SKM-1 treated with dmso at 0.1 percent for 144 hours (cell line): ENCODE measurements at regions not wholly inside any gene's neighbourhood (a gene's known extent, or its start where the extent isn't known, plus 50 kb on each side); places are given as distances from the start of the nearest gene placed in this dataset.

Experiments
- DNase-seq: peaks from one replicate; lab custom pipeline; 2025; ENCODE audit not compliant: unreplicated experiment; lab: John Stamatoyannopoulos, UW

DNA sequence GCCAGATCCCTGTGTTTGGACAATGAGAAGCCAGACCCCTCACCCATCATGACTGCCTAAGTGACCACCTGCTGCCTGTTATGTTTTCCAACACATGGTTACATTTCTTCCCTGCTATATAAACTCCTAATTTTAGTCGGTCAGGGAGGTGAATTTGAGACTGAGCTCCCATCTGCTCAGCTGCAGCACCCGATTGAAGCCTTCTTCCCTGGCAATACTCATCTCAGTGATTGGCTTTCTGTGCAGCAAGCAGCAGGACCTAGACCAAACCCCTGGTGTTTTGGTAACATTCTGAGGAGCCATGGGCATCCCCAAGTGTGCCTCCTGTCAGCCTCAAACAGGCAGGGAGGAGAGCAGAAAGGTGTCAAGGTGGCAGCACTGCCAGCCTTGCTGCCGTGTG lies 141.2 kb downstream of the CD8B2 start:
- no peak for DNase-seq

DNA sequence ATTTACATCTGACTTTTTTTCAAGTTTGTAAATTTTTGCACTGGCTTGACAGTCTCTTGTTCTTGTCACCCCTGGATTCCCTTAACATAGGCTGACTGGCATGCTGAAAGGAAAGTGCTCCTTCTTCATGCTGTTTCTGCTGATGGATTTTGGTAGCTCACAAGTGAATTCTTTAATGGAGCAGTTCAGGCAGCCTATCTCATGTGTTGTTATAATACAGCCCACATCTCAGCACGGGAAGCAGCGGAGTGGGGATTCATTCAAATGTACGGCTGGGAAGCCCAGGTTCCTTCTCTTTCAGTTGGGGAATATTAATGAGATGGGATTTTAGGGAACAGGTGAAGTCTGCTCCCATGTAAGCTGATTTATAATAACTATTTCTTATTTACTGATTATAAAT lies 142.8 kb downstream of the CD8B2 start:
- no peak for DNase-seq

DNA sequence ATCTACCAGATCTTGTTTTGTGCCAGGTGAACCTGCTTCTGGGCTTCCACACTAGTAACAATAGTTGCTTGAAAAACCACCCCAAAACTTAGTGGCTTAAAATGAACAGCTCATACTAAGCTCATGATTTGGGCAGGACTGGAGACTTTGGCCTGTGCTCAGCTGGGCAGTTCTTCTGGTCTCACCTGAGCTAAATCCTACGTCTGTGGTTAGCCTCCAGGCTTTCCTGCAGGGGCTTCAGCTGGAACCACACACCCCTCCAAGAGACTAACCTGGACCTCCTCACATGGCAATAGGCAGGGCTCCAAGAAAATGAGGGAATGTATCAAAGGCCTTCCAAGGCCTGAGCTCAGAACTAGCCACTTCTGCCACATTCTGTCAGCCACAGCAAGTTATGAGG lies 144.1 kb downstream of the CD8B2 start:
- no peak for DNase-seq

DNA sequence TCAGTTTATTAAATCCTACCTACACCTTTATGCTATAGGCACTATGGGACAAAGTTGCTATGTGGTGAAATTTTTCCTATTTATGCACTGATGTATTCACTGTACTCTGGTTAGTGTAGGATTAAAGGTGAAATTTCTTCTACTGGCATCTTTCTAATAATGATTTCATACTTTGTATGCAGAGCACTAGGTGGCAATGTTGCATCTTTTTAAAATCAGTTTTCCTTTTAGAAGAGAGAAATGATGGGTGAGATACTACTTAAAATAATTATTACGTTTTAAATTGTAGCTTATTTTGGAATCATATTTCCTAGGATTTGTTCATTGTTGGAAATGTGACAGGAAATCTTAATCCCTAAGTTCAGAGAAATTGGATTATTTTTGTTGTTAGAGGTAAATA lies 150.9 kb downstream of the CD8B2 start:
- DNase-seq, result peak; percentile 10

DNA sequence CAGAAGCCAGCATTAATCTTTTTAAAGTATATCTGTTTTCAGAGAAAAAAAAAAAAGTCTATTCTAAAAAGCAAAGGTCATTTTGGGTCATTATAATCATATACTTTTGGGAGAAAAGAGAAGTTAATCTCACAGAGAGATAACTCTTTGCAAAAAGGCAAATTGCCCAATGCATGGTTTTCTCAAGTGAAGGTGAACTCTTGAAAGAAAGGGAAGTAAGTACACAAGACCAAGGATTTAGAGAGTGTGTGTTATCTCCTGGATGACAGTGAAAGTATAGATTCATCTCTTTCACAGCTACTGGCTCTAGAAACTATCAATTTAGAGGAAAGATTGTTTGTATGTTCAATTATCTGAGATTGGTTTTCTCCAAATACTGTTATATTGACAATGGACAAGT lies 151.4 kb downstream of the CD8B2 start:
- DNase-seq, result peak; percentile 87

DNA sequence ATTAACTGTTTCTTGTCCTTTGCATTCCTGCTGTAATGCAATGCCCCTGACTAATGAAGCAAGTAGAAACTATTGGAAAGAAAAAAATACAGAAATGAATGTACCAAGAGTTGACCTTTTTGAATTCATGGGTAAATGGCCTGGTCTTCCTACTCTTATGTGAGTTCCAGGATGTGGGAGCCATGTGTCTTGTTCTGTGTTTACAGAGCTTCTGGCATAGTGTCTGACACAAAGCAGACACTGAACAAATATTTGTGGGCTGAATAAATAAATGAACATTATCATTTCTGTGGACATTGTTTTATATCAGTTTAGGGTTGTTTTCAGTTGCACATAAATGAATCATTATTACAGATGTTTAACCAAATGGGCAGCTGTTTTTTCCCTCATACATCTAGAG lies 155.5 kb downstream of the CD8B2 start:
- DNase-seq, result no peak

DNA sequence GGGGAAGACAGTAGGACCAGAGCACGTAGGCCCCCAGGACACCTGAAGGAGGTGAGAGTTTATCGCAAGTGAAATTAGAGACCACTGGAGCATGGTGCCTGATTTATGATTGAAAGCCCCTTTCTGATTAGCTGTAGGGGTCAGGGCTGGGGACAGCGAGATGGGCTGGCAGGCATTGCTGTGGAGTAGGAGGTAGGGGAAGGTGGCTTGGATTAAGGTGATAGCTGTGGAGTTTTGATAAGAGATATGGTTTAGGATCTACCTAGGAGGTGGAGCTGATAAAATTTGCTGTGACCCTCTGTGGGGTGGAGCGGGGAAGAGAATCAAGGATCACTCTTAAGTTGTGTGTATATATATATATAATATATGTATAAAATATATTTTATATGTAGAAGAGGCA lies 157.5 kb downstream of the CD8B2 start:
- no peak for DNase-seq

DNA sequence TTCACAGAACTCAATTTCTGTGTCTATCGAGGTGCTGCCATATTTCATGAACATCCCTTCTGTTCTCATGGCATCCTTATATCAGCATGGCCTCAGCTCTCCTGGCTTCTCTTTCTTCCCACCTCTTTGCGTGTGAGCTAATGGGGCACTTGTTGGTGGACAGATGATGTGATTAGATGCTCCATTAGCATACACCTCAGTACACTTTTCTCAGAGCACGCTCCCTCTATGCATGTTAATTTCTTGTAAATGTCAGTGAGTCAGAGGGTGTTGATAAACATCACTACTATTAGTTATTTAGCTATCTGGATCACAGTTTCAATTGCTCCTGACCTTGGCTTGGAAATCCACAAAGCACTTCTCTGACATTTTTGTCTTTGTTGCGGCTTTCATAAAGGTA lies 159.4 kb downstream of the CD8B2 start:
- no peak for DNase-seq

DNA sequence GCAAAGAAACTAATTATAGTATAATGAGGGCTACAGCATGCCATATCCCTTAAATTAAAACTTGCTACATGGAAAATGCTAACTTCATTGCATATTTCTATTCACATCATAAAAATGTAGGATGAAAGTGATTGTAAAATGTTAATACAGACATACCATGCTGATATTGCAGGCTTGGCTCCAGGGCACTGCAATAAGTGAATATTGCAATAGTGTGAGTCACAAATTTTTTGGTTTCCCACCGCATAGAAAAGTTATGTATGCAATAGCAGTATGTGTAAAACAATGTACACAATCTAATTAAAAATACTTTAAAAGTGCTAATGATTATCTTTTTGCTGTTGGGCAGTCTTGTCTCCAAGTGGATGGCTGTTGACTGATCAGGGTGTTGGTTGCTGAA lies 162.1 kb downstream of the CD8B2 start:
- DNase-seq, result no peak

DNA sequence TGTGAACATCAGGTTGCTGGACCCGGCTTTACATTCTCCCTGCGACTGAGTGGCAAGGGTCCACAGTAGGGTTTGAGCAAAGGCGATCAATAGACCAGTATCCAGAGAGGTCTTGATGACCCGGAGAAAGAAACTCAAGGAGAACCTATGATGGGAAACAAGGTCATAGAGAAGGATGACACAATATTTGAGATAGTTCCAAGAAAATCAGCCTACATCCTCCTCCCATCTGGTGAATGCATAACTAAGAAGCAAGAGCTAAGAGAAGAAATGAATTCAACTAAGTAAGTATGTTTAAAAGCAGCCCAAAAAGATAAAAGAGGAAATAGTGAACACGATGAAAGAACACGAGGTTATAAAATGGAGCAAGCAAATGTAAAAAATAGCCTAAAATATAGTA lies 166.3 kb downstream of the CD8B2 start:
- no peak for DNase-seq

DNA sequence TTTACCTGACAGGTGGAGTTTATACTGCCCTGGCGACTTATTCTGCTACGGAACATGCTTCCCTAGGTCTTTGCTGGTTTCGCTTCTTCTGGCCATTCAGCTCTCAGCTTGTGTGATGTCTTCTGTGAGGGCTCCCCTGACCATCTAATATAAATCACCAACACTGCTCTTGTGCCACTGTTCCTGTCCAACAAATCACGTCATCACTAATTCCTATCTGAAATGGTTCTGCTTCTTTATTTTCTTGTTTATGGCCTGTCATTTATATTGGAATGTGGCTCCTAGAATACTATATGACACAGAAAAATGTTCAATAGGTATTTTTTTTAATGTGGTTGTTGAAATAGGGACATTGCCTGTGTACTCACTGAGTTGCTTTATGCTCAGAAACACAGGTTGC lies 171.5 kb downstream of the CD8B2 start:
- DNase-seq, result no peak

DNA sequence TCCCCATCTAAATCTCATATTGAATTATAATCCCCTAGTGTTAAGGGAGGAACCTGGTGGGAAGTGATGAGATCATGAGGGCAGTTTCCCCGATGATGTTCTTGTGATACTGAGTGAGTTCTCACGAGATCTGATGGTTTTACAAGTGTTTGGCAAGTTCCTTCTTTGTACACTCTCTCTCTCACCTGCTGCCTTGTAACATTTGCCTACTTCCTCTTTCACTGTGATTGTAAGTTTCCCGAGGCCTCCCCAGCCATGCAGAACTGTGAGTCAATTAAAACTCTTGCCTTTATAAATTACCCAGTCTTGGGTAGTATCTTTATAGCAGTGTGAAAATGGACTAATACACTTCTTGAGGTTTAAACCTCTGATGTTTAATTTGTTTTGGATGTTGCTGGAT lies 177.5 kb downstream of the CD8B2 start:
- peak; percentile 89 for DNase-seq

DNA sequence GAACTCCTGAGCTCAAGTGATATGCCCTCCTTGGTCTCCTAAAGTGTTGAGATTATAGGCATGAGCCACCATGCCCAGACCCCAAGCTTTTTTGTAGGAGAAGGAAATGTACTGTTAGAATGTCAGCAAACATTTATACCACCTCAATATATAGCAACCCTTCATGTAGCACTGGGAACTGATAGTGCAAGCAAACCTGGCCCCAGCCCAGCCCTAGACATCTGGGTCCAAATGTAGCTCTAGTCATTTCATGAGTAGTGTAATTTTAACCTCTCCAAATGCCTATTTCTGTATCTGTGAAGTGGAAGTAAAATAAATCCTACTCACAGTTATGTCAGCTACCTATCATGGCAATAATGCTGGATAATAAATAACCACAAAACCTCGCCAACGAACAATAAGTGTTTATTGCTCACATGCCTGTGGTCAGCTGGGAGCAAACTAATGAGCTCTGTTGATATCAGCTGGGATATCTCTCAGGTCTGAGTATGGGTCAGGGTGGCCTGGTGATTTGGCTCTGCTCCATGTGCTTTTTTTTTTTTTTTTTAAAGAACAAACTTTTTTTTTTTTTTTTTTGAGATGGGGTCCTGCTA lies 180.4 kb downstream of the CD8B2 start:
- no peak for DNase-seq

DNA sequence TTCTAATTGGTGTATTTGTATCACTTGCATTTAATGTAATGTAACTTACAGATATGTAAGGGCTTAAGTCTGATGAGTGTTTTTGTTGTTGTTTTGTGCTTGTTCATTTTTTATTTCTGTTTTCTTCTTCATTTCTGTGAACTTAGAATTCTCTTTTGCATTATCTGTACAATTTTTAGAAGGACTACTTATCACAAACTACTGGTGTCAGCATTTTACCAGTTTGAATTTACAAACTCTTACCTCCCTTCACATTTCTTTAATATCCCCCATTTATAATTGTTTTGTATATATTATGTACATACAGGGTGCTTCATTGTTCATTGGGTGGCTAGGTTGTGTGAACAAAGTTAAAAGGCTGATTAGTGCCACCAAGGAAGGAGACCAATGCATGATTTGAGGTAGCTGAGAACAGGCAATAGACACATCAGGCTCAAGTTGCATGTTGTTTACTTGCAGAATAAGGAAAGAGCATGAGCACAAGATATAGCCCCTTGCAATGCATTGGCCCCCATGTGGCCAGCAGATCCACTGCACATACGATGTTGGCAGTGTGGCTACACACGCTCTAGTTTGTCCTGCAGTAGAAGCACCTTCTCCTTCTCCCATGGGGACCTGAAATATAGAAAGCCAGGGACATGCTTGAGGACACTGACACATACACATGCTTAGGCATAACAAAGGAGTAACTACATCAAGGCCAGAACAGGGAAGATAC lies 198.2 kb downstream of the CD8B2 start:
- no peak for DNase-seq

DNA sequence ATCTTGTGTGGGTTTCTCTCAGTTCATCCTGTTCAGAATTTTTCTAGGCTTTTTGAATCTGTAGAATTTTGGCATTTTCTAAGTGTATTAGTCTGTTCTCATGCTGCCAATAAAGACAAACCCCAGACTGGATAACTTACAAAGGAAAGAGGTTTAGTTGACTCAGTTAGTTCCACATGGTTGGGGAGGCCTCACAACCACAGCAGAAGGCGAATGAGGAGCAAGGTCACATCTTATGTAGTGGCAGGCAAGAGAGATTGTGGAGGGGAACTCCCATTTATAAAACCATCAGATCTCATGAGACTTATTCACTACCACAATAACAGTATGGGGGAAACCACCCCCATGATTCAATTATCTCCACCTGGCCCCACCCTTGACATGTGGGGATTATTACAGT lies 199.2 kb downstream of the ST6GAL2 start:
- DNase-seq, result no peak

DNA sequence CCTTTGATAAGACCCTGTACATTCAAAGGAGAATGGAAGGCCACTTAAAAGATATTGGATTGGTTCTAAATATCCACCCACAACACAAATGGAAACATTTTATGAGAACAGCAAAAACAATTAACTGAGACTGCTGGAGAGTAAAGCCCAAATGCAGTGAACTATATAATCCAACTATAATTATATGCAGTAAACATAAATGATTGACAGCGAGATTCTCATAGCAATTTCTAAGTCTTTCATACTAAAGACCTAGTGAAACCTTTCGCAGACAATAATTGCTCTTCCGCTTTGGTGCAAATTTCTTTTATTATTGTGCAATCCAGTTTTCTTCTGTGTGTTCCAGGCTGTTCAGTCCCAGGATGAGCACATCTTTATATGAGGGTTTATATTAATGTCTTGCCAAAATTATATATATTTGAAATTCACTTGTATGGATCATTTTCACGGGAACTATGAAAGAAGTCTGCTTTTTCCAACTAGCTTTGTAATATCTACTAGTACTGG lies 190.9 kb downstream of the ST6GAL2 start:
- no peak for DNase-seq

DNA sequence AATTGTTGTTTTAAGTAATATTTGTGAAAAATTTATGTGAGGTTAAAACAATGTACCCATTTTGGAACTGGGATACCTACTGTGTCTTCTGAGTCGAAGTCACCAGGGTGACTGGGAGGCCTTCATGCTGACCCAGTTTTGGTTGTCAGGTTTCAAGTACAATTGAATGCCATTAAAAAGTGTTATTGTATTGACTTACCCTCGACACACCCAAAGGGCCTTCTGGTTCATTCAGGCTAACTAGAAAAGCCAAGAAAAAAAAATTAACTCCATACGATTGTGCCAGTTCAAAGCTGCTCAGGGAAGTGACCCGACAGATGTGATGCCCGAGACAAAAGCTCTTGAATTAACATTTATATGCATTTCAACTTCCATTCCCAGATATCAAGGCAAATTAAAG lies 190.0 kb downstream of the ST6GAL2 start:
- DNase-seq, result no peak

DNA sequence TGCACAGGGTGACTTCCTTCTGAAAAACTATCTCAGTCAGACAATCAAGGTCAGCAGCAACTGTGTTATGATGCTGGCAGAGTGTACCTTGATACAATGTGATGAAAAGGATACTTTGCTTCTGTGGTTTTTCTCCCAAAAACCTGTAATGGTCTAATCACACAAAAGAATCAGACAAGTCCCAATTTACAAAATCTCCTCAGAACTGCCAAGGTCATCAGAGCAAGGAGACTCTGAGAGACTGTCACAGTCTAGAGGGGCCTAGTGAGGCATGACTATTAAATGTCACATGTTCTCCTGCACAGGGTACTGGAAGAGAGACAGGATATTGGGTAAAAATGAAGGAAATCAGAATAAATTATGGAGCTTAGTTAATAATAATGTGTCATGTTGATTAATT lies 185.4 kb downstream of the ST6GAL2 start:
- DNase-seq, result no peak

DNA sequence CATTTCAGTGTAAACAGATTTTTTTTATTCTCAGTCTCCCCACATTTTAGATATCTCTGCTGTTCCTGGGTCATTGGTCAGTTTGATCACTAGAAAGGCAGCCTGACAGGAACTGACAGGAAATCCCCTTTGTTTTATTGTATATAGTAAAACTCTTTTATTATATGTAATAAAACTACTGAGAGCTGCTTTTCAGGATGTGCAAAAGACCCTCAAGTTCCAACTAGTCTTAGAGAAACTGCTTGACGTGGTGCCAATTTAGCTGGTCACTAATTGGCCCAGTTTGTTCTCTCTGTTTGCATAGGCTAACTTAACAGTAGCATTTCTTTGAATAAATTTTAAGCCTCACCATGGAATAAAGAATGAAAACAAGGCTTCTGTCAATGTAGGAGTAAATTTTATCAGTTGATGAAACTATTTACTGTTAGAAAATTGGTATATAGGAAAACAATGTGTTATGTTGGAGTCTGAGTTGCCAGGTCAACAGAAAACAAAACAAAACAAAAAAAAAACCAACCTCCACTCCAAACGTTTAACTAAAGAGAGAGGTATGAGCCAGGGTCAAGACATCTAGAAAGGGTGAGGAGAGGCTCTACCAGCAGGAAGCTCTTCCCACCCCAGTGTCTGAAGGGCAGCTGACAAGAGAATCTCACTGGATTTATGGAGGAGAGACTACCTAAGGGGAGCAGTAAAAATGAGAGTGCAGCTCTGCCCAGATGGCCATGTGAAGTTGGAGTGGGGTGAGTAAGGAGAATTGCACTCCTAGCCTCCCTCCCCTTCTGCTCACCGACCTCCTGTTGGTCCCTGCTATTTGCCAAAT lies 184.6 kb downstream of the ST6GAL2 start:
- DNase-seq, result no peak

DNA sequence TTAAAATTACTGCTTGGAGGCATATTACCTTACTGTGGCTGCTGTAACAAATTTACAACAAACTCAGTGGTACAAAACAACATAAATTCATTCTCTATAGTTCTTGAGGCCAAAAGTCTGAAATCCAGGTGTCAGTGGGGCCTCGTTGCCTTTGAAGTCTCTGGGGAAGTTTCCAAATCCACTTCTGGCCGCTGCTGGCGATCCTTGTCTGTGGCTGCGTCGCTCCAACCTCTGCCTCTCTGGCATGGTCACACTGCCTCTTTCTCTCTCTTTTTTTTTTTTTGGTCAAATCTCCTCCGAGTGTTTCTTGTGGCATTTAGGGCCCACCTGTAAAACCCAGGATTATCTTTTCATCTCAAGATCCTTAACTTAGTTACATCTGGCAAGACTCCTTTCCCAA lies 182.8 kb downstream of the ST6GAL2 start:
- no peak for DNase-seq

DNA sequence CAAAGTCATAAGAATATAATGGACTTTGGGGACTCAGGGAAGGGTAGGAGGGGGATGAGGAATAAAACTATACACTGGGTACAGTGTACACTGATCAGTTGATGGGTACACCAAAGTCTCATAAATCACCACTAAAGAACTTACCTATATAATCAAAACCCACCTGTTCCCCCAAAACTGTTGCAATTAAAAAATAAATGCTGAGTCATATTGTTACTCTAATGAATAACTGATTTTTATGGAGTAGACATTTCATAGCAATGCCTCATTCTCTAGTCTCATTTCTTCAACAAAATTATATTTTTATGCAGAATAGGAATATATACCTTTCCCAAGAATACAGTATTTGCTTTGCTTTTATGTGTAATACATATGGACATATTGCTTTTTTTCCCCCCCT lies 181.2 kb downstream of the ST6GAL2 start:
- no peak for DNase-seq

DNA sequence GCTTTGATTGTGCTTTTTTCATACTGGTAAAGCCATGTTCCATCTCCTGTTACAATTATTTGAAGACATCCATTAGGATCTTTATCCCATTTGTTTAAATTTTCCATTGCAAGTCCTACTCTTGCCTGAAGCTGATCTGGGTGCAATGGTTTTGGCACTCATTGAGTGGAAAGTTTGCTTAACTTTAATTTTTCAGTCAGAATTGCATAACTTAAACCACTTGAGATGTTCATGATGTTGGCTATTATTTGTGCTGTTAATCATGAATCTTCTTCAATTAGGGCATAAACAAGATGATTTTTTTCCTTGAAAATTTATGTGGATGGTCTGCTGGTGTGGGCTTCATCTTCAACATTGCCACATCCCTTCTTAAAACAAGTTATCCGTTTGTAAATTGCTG lies 180.1 kb downstream of the ST6GAL2 start:
- no peak for DNase-seq
